H1 (cell line): ENCODE measurements at regions not wholly inside any gene's neighbourhood (a gene's known extent, or its start where the extent isn't known, plus 50 kb on each side); places are given as distances from the start of the nearest gene placed in this dataset.

Experiments
- CTCF ChIA-PET: fragments of 300-600 bp; sonication (Branson Sonifier 250); formaldehyde crosslinking; loops from one replicate; lab custom pipeline; 2021; ENCODE audit not compliant: partially characterized antibody; lab: Charles Lee
- POLR2A ChIA-PET: fragments of 300-600 bp; sonication (Branson Sonifier 250); formaldehyde crosslinking; loops from one replicate; lab custom pipeline; 2021; ENCODE audit warnings: inconsistent platforms; ENCODE audit not compliant: partially characterized antibody; lab: Charles Lee
- DNase-seq, 2 experiments: peaks; one replicate each; pipeline versions ENCODE4 v3.0.0 to v3.0.0-alpha.2; 2010 to 2022; ENCODE audit warnings: low spot score in 2 of 2, low read depth in 1 of 2, mixed read lengths in 1 of 2
- FAIRE-seq: peaks from 2 replicates; lab custom pipeline; 2011; peaks lifted over from hg19 to GRCh38; lab: Jason Lieb, UNC
- H2AFZ ChIP-seq: 2 replicates; pipeline ENCODE4 v1.8.1; 2012; ENCODE audit warnings: low read length, inconsistent platforms
- H2AK5ac ChIP-seq: 2 replicates; pipeline ENCODE4 v1.6.1; 2013; ENCODE audit warnings: low read depth, low read length
- H2BK120ac ChIP-seq: replicated peaks from 2 replicates; pipeline ENCODE3; 2013; ENCODE audit warnings: low read depth, low read length, inconsistent platforms
- H2BK12ac ChIP-seq: 2 replicates; pipeline ENCODE4 v1.6.1; 2013; ENCODE audit warnings: low read depth, low read length
- H2BK15ac ChIP-seq: 2 replicates; pipeline ENCODE4 v1.6.1; 2013; ENCODE audit warnings: low read length
- H2BK20ac ChIP-seq: 2 replicates; pipeline ENCODE4 v1.6.1; 2013; ENCODE audit warnings: low read length
- H2BK5ac ChIP-seq: 2 replicates; pipeline ENCODE4 v1.6.1; 2013; ENCODE audit warnings: low read depth, low read length
- H3K14ac ChIP-seq: 2 replicates; pipeline ENCODE4 v1.6.1; 2013; ENCODE audit warnings: inconsistent platforms; ENCODE audit not compliant: insufficient read length
- H3K18ac ChIP-seq: 2 replicates; pipeline ENCODE4 v1.6.1; 2013; ENCODE audit warnings: low read length; ENCODE audit errors: extremely low read depth
- H3K23ac ChIP-seq: 2 replicates; pipeline ENCODE4 v1.6.1; 2013; ENCODE audit warnings: inconsistent platforms; ENCODE audit not compliant: insufficient read length
- H3K23me2 ChIP-seq: 2 replicates; pipeline ENCODE4 v1.6.1; 2013; ENCODE audit warnings: low read depth, low read length
- H3K27ac ChIP-seq: 2 replicates; pipeline ENCODE4 v1.6.1; 2011; ENCODE audit warnings: low read depth, low read length, inconsistent platforms
- H3K27me3 ChIP-seq, 4 experiments: replicated peaks in 1 of 4; 1 replicate in 1 of 4; 2 replicates in 3 of 4; pipeline versions ENCODE4 v1.6.1 to v1.8.1; 2011 to 2013; ENCODE audit warnings: low read length in 3 of 4, mild to moderate bottlenecking in 3 of 4, inconsistent platforms in 2 of 4, mixed read lengths in 2 of 4, moderate library complexity in 1 of 4; ENCODE audit not compliant: control insufficient read depth in 3 of 4, insufficient read depth in 3 of 4; ENCODE audit errors: extremely low read depth in 1 of 4
- H3K36me3 ChIP-seq, 4 experiments: 2 replicates each; pipeline versions ENCODE4 v1.6.1 to v1.8.1; 2011 to 2013; ENCODE audit warnings: mild to moderate bottlenecking in 4 of 4, low read length in 3 of 4, moderate library complexity in 2 of 4, control low read depth in 1 of 4, inconsistent platforms in 1 of 4; ENCODE audit not compliant: insufficient read depth in 4 of 4, control insufficient read depth in 2 of 4
- H3K4ac ChIP-seq: replicated peaks from 2 replicates; pipeline ENCODE3; 2013; ENCODE audit warnings: low read length, low read depth, mixed read lengths, inconsistent platforms; ENCODE audit not compliant: insufficient read length
- H3K4me1 ChIP-seq, 4 experiments: replicated peaks in 1 of 4; 1 replicate in 1 of 4; 2 replicates in 3 of 4; pipeline versions ENCODE4 v1.6.1 to v1.8.1; 2011 to 2013; ENCODE audit warnings: low read length in 3 of 4, inconsistent platforms in 2 of 4, mixed read lengths in 1 of 4; ENCODE audit not compliant: insufficient read depth in 4 of 4, control insufficient read depth in 3 of 4
- H3K4me2 ChIP-seq, 2 experiments: 2 replicates each; pipeline versions ENCODE4 v1.6.1 to v1.8.1; 2011 to 2013; ENCODE audit warnings: low read depth in 2 of 2, low read length in 2 of 2, control low read depth in 1 of 2, inconsistent platforms in 1 of 2, mild to moderate bottlenecking in 1 of 2; ENCODE audit not compliant: insufficient read depth in 1 of 2
- H3K4me3 ChIP-seq, 4 experiments: fragments of 200-600, 300-600 bp in 1 of 4; sonication (generic), shearing (Covaris generic), sonication (Bioruptor Twin) in 1 of 4; 2 replicates each; pipeline versions ENCODE4 v1.5.1 to v1.8.1; 2011 to 2016; ENCODE audit warnings: low read length in 4 of 4, low read depth in 3 of 4, control low read depth in 2 of 4, inconsistent platforms in 2 of 4, mild to moderate bottlenecking in 2 of 4, mixed read lengths in 1 of 4, moderate library complexity in 1 of 4; ENCODE audit not compliant: insufficient read depth in 2 of 4; ENCODE audit errors: extremely low read depth in 1 of 4
- H3K56ac ChIP-seq: replicated peaks from 2 replicates; pipeline ENCODE3; 2013; ENCODE audit warnings: low read depth, mild to moderate bottlenecking, mixed read lengths, low read length, inconsistent platforms; ENCODE audit not compliant: insufficient read length
- H3K79me1 ChIP-seq: 2 replicates; pipeline ENCODE4 v1.6.1; 2013; ENCODE audit warnings: low read depth, low read length, control low read depth
- H3K79me2 ChIP-seq, 2 experiments: 2 replicates each; pipeline versions ENCODE4 v1.6.1 to v1.8.1; 2012 to 2013; ENCODE audit warnings: low read length in 2 of 2, mild to moderate bottlenecking in 2 of 2, inconsistent platforms in 1 of 2; ENCODE audit not compliant: insufficient read depth in 2 of 2, control insufficient read depth in 1 of 2
- H3K9ac ChIP-seq, 4 experiments: replicated peaks in 1 of 4; 1 replicate in 1 of 4; 2 replicates in 3 of 4; pipeline versions ENCODE4 v1.6.1 to v1.8.1; 2011 to 2013; ENCODE audit warnings: low read depth in 3 of 4, low read length in 3 of 4, control low read depth in 2 of 4, mild to moderate bottlenecking in 2 of 4, moderate library complexity in 2 of 4, inconsistent platforms in 1 of 4; ENCODE audit errors: extremely low read depth in 1 of 4
- H3K9me3 ChIP-seq, 2 experiments: 2 replicates each; pipeline versions ENCODE4 v1.6.1 to v1.8.1; 2012 to 2013; ENCODE audit warnings: mild to moderate bottlenecking in 2 of 2, moderate library complexity in 2 of 2, control low read depth in 1 of 2, inconsistent platforms in 1 of 2, low read depth in 1 of 2, low read length in 1 of 2, mixed read lengths in 1 of 2; ENCODE audit not compliant: insufficient read depth in 2 of 2
- H4K20me1 ChIP-seq, 2 experiments: replicated peaks in 1 of 2; 2 replicates each; pipeline versions ENCODE3 to v1.8.1; 2011 to 2013; ENCODE audit warnings: inconsistent platforms in 2 of 2, low read length in 2 of 2, mild to moderate bottlenecking in 1 of 2; ENCODE audit not compliant: insufficient read depth in 2 of 2, control insufficient read depth in 1 of 2
- H4K5ac ChIP-seq: 2 replicates; pipeline ENCODE4 v1.6.1; 2013; ENCODE audit warnings: low read length, low read depth, mixed read lengths, inconsistent platforms; ENCODE audit not compliant: insufficient read length
- H4K8ac ChIP-seq: 2 replicates; pipeline ENCODE4 v1.8.0; 2013; ENCODE audit warnings: mild to moderate bottlenecking, moderate library complexity, low read length, inconsistent platforms; ENCODE audit not compliant: insufficient read depth; ENCODE audit errors: extremely low read depth
- H4K91ac ChIP-seq: replicated peaks from 2 replicates; pipeline ENCODE3; 2013; ENCODE audit warnings: low read length, mixed read lengths, inconsistent platforms; ENCODE audit not compliant: insufficient read length
- CBX8 ChIP-seq: fragments of 300-800, 300-1000 bp; sonication (generic); IDR thresholded peaks from 2 replicates; pipeline ENCODE4 v1.7.1; 2016; ENCODE audit warnings: low read depth, low read length, borderline replicate concordance
- NRF1 ChIP-seq: IDR thresholded peaks from 2 replicates; pipeline ENCODE4 v1.6.1; 2011; ENCODE audit warnings: mild to moderate bottlenecking, low read depth, low read length, improper control_type of control experiment
- SP2 ChIP-seq: IDR thresholded peaks from 2 replicates; pipeline ENCODE4 v1.6.1; 2012; ENCODE audit warnings: mild to moderate bottlenecking, low read length, inconsistent platforms
- WGBS, 2 experiments: shearing (Covaris generic) in 1 of 2; methylation state at CpG; one replicate each; pipeline versions ENCODE4 v1.1.6 to v1.1.7; 2013 to 2015; ENCODE audit warnings: low lambda C conversion rate in 2 of 2, mixed read lengths in 2 of 2, inconsistent platforms in 1 of 2, low coverage in 1 of 2, missing lambda C conversion rate in 1 of 2; ENCODE audit not compliant: insufficient replicate concordance in 2 of 2, insufficient coverage in 1 of 2, insufficient read length in 1 of 2; ENCODE audit errors: extremely low coverage in 1 of 2, missing lambda C conversion rate in 1 of 2; 5-methylcytosine and 5-hydroxymethylcytosine counted together

- CTCF ChIA-PET: interaction anchor here (0.8 to 1.2 kb wide), 2 partner anchors 9 to 412 kb away, joined by 3 to 5 read pairs; no protein-coding TSS in a partner anchor
- no peak for FAIRE-seq
These were observed 415.8 kb upstream of the SEMA3A start for GRCh38 chr7:84610390-84610789.

More at GRCh38 chr7:84610390-84610789, 415.8 kb upstream of the SEMA3A start:
- Histone ChIP-seq H4K91ac (no peak overlapping the region), H3K27ac (no peak overlapping the region), H3K36me3 (no peaks in the 10 kb centered on the region), H3K9ac (no peak overlapping the region), H3K4me3 (no peak overlapping the region)
- TF ChIP-seq NRF1 (no peak), CBX8 (no peak), SP2 (no peak)
- TF ChIP-seq, all 59 proteins: peak for 0
- no peak overlapping the region for H2BK5ac ChIP-seq
- H3K23me2 ChIP-seq: no peaks in the 10 kb centered on the region
- POLR2A ChIA-PET: no interaction called here
- no peaks in the 10 kb centered on the region for H3K4me1 ChIP-seq
- no peak overlapping the region for H2BK120ac ChIP-seq
- no peaks in the 10 kb centered on the region for H3K9me3 ChIP-seq
- H3K4me2 ChIP-seq: no peak overlapping the region
- no peak overlapping the region for H3K56ac ChIP-seq
- no peaks in the 10 kb centered on the region for H3K79me2 ChIP-seq
- no peak overlapping the region for H3K4ac ChIP-seq
- no peak overlapping the region for H4K5ac ChIP-seq
- 91% methylated on average over 4 of the region's 4 CpGs; no CpG with 5 or more reads in 1 of the 2 experiments for WGBS, 2 experiments
- H2BK20ac ChIP-seq: no peak overlapping the region
- no peak overlapping the region for H3K14ac ChIP-seq
- H4K8ac ChIP-seq: no peak overlapping the region
- H2BK15ac ChIP-seq: no peak overlapping the region
- H3K79me1 ChIP-seq: no peaks in the 10 kb centered on the region
- H4K20me1 ChIP-seq: no peaks in the 10 kb centered on the region
- peak overlapping the region; percentile 67; the same call in 1 of the 2 replicates for H2AFZ ChIP-seq
- no peak overlapping the region for H2BK12ac ChIP-seq
- no peak overlapping the region for H3K23ac ChIP-seq
- no peak overlapping the region for H2AK5ac ChIP-seq
- H3K18ac ChIP-seq: no peak overlapping the region
- DNase-seq: no peak
- H3K27me3 ChIP-seq: no peaks in the 10 kb centered on the region
